ENCODE measurements at regions not wholly inside any gene's neighbourhood (a gene's known extent, or its start where the extent isn't known, plus 50 kb on each side); places are given as distances from the start of the nearest gene placed in this dataset.

DNA sequence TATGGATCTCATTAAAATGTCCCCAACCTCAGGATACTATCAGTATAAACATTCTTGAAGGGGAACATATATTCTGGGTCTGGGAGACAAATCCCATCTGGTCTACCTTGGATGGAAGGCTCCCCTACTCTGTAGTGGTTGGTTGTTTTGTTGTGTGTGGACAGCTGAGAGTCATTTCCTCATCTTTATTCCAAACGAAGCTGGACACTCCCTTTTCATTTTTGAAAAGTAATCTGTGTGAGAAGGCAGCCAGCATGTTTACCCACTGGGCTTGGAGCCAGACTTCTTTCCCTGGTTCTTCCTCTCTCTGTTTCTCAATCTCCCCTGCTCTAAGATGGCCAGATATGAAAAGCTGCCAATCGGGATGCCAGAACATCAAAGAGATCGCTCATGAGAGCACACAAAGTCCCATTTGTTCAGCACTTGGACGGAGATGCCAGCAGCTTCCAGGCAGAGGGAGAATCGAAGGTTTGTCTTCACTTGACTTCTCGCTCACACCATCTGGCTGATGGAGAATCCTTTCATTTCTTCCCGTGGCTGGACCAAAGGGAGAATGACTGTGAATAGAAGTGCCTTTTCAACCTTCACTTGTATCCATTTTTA lies 108.1 kb upstream of the AGR3 start (continued):
- TF ChIP-seq USF2 (IDR thresholded peaks at IDR 0.05; ENCODE audit: low read depth, low read length) = no peak
- TF ChIP-seq USF2 (CRISPR knock-in tag; IDR thresholded peaks at IDR 0.05; ENCODE audit: borderline replicate concordance) = no peak
- no peak for TF ChIP-seq ZNF121 (CRISPR knock-in tag; IDR thresholded peaks at IDR 0.05)
- TF ChIP-seq, protein P1, sequence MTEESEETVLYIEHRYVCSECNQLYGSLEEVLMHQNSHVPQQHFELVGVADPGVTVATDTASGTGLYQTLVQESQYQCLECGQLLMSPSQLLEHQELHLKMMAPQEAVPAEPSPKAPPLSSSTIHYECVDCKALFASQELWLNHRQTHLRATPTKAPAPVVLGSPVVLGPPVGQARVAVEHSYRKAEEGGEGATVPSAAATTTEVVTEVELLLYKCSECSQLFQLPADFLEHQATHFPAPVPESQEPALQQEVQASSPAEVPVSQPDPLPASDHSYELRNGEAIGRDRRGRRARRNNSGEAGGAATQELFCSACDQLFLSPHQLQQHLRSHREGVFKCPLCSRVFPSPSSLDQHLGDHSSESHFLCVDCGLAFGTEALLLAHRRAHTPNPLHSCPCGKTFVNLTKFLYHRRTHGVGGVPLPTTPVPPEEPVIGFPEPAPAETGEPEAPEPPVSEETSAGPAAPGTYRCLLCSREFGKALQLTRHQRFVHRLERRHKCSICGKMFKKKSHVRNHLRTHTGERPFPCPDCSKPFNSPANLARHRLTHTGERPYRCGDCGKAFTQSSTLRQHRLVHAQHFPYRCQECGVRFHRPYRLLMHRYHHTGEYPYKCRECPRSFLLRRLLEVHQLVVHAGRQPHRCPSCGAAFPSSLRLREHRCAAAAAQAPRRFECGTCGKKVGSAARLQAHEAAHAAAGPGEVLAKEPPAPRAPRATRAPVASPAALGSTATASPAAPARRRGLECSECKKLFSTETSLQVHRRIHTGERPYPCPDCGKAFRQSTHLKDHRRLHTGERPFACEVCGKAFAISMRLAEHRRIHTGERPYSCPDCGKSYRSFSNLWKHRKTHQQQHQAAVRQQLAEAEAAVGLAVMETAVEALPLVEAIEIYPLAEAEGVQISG (CRISPR knock-in tag; IDR thresholded peaks at IDR 0.05) = peak; percentile 80
- TF ChIP-seq PCBP2 (optimal IDR thresholded peaks at IDR 0.05; ENCODE audit: low read depth, low read length, poor library complexity, severe bottlenecking) = no peak
- no peak for TF ChIP-seq ZC3H4 (CRISPR knock-in tag; IDR thresholded peaks at IDR 0.05; ENCODE audit: borderline replicate concordance)
- TF ChIP-seq SRF (IDR thresholded peaks at IDR 0.05; ENCODE audit: low read depth, low read length) = no peak
- TF ChIP-seq, protein P2, sequence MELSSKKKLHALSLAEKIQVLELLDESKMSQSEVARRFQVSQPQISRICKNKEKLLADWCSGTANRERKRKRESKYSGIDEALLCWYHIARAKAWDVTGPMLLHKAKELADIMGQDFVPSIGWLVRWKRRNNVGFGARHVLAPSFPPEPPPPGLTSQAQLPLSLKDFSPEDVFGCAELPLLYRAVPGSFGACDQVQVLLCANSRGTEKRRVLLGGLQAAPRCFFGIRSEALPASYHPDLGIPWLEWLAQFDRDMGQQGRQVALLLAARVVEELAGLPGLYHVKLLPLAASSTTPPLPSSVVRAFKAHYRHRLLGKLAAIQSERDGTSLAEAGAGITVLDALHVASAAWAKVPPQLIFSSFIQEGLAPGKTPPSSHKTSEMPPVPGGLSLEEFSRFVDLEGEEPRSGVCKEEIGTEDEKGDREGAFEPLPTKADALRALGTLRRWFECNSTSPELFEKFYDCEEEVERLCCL (CRISPR knock-in tag; IDR thresholded peaks at IDR 0.05; ENCODE audit: borderline replicate concordance) = no peak
- TF ChIP-seq, protein P3, sequence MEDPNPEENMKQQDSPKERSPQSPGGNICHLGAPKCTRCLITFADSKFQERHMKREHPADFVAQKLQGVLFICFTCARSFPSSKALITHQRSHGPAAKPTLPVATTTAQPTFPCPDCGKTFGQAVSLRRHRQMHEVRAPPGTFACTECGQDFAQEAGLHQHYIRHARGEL (CRISPR knock-in tag; IDR thresholded peaks at IDR 0.05) = no peak
- no peak for TF ChIP-seq TEAD2 (CRISPR knock-in tag; IDR thresholded peaks at IDR 0.05)
- TF ChIP-seq ZFP62 (CRISPR knock-in tag; IDR thresholded peaks at IDR 0.05) = no peak
- TF ChIP-seq STAT5B (CRISPR knock-in tag; IDR thresholded peaks at IDR 0.05) = no peak
- TF ChIP-seq CAMTA2 (CRISPR knock-in tag; IDR thresholded peaks at IDR 0.05; ENCODE audit: borderline replicate concordance) = no peak
- no peak for TF ChIP-seq PHF20 (CRISPR knock-in tag; IDR thresholded peaks at IDR 0.05)
- TF ChIP-seq FOSL1 (CRISPR knock-in tag; IDR thresholded peaks at IDR 0.05; ENCODE audit: borderline replicate concordance) = no peak
- no peak for TF ChIP-seq NBN (conservative IDR thresholded peaks at IDR 0.05)
- TF ChIP-seq ZC3H13 (CRISPR knock-in tag; IDR thresholded peaks at IDR 0.05) = no peak
- TF ChIP-seq, protein P4, sequence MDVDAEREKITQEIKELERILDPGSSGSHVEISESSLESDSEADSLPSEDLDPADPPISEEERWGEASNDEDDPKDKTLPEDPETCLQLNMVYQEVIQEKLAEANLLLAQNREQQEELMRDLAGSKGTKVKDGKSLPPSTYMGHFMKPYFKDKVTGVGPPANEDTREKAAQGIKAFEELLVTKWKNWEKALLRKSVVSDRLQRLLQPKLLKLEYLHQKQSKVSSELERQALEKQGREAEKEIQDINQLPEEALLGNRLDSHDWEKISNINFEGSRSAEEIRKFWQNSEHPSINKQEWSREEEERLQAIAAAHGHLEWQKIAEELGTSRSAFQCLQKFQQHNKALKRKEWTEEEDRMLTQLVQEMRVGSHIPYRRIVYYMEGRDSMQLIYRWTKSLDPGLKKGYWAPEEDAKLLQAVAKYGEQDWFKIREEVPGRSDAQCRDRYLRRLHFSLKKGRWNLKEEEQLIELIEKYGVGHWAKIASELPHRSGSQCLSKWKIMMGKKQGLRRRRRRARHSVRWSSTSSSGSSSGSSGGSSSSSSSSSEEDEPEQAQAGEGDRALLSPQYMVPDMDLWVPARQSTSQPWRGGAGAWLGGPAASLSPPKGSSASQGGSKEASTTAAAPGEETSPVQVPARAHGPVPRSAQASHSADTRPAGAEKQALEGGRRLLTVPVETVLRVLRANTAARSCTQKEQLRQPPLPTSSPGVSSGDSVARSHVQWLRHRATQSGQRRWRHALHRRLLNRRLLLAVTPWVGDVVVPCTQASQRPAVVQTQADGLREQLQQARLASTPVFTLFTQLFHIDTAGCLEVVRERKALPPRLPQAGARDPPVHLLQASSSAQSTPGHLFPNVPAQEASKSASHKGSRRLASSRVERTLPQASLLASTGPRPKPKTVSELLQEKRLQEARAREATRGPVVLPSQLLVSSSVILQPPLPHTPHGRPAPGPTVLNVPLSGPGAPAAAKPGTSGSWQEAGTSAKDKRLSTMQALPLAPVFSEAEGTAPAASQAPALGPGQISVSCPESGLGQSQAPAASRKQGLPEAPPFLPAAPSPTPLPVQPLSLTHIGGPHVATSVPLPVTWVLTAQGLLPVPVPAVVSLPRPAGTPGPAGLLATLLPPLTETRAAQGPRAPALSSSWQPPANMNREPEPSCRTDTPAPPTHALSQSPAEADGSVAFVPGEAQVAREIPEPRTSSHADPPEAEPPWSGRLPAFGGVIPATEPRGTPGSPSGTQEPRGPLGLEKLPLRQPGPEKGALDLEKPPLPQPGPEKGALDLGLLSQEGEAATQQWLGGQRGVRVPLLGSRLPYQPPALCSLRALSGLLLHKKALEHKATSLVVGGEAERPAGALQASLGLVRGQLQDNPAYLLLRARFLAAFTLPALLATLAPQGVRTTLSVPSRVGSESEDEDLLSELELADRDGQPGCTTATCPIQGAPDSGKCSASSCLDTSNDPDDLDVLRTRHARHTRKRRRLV (CRISPR knock-in tag; IDR thresholded peaks at IDR 0.05) = no peak
- no peak for TF ChIP-seq ZNF10 (CRISPR knock-in tag; IDR thresholded peaks at IDR 0.05; ENCODE audit: borderline replicate concordance, low read depth)

All from HepG2 (cell line).